GM19328 (cell line): ENCODE measurements at regions not wholly inside any gene's neighbourhood (a gene's known extent, or its start where the extent isn't known, plus 50 kb on each side); places are given as distances from the start of the nearest gene placed in this dataset.
A peak's percentile ranks its signal among the peaks of the same experiment; 100 is the strongest.

Experiments used
- ATAC-seq: cut with Tn5 transposase; IDR thresholded peaks from one replicate; pipeline ENCODE4 v1.9.1; 2021; ENCODE audit warnings: mild to moderate bottlenecking, moderate library complexity; ENCODE audit not compliant: unreplicated experiment

DNA sequence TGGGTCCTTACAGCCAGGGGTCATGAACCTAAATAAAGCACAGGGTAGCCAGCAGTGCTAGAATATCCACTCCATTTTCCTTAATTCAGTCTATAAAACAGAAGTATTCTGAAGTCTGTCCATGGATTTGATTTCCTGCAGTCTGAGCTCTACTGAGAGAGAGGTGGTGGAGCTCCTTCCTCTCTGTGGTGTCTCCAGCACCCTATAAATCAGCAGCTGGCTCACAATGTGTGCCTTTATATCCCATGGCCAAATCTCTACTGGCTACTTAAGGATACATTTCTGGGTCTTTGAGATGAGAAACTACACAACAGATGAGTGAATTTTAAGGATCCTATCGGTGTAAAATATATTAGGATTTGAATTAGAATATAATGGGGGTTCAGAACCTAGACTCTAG, 339.9 kb upstream of the RBMS3 start:
- ATAC-seq, result peak; percentile 12

DNA sequence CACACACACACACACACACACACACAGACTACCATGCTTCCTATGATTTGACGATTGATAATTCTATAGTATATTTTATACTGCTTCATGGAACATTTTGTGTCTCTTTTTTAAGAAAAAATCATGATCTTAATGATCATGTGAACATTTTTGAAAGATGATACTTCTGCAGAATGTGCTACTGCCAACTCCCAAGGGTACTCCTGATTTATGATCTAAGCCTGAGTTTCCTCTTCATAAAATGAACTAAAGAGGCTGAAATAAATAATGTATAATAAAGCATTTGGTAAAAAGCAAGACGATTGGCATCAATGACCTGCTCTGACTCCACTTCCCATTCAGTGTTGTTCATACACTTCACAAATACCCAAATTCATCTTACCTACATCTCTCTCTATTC, 333.8 kb upstream of the RBMS3 start:
- ATAC-seq, result no peak

DNA sequence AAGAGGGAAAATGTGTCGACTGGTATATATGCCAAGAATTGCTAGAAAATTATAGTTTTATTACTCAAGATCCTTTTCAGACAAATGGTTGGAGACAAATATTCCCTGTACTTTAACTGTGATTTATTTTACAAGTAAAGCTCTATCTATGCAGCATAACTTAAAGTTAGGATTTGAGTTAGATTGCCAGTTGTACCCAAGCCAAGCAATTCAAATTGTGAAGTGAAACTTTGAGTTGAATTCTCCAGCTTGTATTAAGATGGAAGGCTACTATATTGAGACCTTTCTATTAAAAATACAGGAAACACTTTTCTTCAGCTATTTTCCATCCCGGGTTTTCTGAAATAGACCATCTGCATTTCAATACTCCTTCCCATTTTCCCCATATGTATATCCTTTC, 333.1 kb upstream of the RBMS3 start:
- no peak for ATAC-seq

DNA sequence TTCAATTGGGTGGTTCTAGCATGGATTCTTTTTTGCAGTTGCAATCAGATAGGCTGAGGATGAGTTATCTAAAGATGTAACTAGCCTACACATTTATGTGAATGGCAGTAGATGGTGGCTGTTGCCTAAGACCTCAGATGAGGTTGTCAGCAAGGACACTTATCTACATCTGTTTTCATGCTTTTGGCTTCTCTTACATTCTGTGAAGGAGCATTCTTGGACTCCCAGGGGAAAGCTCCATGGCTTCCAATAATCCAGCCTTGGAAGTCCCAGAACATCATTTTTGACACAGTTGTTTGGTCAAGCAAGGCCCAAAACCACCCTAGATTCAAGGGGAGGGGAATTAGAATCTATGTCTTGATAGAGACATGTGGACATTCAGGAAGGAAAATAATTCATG, 332.2 kb upstream of the RBMS3 start:
- ATAC-seq, result no peak

DNA sequence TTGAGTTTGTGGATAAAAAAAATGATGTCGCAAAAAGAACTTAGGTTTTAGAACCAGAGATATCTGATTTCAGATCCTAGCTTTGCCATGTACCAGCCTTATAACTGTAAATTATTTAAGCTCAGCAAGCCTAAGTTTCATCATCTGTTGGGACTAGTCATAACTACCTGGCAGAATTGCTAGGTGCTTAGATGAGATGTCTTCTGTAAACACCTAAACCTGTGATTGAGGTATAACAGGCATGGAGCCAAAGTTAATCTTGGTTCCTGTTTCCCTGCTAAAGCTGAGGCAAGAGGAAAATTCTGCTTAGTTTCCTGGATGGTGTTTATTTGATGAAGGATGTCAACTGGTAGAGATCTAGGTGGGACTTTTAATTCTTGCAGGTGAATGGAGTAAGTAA, 331.3 kb upstream of the RBMS3 start:
- no peak for ATAC-seq

DNA sequence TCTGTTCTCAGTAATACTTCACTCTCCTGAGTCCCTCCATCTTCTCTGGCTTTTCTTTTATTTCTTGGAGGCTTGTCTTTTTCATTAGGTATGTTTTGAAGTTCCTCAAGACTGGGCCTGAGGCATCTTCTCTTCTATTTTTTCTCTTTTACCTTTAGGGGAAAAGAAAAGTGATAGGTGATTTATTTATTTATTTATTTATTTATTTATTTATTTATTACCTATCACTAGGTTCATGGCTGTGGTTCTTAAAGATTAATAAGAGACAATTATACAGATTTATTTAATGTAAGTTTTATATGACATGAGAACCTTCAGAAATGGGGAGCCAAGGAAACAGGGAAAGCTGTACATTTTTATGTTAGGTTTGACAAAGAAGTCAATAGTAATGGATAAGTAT, 330.3 kb upstream of the RBMS3 start:
- no peak for ATAC-seq

DNA sequence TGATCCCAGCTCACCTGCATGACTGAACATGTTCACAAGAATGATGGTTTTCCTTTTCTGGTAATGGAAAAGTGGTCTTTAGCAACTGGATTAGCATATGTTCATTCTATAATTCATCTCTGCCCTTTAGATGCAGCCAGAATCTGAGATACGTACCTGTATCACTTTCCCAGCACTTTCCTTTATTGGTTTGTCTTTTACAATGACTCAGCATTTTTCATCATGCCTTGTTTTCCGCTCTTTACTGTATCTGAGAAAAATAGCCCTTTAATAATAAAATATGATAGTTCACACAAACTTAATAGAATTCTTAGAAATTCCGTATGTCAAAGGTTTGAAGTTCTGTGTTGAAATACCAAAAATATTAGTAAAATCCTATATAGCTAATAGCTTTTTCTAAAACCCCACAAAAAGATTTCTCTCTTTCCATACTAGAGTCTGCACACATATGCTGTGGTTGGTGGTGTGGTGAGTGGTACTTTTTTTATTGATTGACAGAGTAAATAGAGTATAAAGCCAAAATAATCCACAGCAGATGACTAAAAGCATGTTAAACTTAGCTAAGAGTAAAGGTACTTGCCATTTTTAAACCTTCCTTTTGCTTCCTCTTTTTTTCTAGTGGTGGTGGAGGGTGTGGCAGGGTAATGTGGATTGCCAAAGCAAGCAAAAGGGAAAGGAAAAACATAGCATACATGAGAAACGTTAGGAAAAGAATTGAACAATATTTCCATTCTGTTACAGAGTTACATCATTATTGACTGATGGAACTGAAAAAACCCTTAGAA, 328.9 kb upstream of the RBMS3 start:
- ATAC-seq, result no peak

DNA sequence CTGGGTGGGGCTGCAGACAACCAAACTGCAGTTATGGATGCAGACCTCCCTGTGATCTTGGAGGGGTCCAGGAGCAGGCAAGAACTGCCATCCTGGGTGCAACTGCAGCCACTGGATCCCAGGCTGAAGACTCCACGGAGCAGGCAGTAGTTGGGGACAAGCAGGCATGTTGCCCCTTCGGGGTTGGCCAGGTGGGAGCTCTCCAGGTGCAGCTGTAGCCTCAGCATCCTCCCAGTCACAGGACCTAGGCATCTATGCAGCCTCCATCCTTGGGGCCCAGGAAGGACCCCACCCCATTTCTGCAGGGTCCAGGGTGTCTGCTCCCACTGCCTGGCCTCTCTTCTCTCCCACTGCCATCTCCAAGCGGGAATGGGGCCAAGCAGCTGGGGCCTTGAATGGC, 322.2 kb upstream of the RBMS3 start:
- no peak for ATAC-seq

DNA sequence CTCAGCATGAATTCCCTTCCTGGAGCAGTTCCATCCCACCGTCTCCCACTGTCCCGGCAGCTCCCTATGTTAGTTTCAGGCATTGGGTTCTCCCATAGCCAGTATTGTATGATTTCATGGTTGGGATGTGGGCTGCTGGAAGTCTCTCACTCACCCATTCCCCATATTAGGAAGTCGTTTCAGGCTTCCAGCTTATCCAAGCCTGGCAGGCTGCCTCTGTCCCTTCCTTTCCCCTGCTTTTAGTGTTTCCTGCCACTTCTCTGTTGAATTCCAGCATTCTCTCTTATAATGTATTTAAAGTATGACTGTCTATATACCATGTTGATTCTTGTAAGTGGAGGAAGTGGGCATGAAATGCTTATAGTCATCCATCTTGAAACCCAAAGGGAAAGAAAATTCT, 309.7 kb upstream of the RBMS3 start:
- ATAC-seq, result no peak

DNA sequence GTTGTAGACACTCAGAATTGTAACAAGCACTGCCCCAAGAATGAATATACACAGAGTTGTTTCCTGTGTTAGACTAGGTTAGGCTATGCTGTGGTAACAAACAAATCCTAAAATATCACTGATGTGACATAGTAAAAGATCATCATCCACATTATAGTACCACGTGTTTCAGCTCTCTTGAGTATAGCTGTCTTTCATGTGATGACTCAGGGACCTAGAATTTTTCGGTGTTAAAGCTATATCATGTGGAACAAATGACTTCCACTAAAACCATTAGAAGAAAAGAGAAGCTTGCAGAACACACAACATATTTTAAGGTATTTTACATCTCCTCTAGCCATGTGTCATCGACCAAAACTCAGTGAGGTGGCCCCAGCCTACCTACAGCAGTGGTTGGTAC, 307.9 kb upstream of the RBMS3 start:
- peak; percentile 76 for ATAC-seq

DNA sequence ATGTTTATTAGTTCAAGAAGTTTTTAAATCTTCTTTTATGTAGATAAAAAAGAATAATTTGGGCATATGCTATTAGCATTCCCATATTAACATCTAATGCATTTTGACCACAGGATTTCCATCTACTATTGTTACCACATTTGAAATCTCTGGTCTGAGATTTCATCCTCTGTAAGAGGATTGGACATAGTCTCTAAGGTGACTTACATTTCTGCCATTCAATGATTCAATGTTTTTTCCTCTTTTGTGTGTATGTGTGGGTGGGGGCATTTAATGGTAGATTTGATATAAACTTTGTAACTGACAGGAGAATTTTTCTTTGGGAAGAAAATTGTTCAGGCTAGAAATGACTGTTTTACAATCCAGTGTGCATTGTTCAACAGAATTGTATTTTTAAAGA, 307.3 kb upstream of the RBMS3 start:
- ATAC-seq, result no peak

DNA sequence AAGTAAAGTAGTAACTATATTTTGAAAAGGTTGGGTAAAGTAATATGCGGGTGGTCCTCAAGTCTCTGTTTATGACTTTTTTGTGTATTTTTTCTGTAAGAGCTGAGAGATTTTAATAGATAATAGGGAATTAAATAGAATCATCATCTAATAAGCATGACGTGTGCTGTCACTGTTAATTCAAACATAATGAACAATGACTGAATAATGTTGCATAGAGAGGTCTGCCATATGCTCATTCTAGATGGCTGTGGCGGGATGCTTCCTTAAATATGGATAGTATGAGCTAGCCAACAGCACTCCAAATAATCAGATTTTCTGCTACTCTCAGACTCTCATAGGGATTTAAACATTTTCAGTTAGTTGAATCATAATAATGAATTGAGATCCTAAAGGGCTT, 302.8 kb upstream of the RBMS3 start:
- ATAC-seq, result no peak

DNA sequence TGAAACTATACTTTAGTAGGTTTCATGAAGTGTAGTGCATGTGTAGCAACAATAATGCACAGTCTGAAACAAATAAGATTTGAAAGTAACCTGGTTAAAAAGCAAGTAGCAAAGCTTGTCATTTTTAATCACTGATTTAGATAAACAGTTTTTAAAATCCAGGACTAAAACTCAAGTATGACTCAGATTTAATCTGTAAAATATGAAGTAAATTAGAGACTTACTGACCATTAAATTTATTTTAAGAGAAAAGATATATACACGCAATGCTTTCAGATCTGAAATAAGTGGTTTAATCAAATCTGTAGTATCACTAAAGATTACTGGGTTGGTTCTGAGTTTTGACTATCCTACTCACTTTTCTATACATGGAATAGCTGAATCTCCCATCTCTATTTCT, 300.7 kb upstream of the RBMS3 start:
- ATAC-seq, result no peak

DNA sequence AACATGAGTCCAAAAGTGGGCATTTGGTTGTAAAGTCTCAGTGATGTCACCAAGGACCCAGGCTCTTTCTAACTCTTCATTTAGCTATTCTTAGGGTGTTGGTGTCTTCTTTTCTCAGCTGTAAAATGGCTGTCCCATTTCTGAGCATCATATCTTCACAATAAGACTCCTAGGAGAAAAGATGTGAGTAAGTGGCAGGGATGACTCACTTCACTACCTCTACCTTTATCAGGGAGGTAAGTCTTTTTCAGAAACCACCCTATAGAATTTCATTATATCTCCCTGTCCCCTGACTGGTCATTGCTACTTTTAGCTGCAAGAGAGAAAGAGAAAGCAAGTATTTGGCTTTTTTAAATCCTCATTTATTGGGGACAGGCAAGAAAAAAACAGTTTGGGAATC, 300.2 kb upstream of the RBMS3 start:
- no peak for ATAC-seq

DNA sequence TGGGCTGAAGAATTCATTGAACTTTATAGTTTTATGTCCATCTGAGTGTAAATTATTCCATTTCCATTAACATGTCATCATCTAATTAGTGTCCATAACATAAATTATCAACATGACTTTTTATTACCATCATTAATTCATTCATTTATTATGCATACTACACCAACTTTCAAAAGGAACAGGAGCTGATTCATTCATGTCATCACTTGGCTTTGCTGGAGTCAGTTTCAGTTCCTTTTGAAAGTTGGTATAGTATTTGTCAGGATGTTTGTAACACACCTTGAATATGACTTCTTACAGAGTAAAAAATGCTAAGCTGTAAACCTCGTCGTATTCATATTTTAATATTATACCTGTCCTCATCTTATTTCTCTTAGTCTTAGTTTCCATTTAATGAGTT, 298.0 kb upstream of the RBMS3 start:
- ATAC-seq, result peak; percentile 60

DNA sequence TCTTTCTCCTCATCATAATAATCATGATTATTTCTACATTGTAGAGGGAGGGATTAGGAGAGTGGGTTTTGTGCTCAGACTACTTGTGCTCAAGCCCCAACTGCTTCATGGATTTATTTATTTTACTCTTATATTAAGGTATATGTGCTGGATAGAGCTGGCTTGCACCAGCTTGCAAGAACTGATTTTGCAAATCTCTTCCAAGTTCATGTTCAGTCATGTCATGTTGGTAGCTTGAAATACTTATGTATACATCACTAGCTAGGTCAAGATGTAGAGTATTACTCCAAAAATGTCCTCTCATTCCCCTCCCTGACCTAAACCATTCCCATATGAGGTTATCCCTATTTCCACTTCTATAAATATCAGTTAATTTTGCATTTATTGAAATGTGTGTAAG, 293.9 kb upstream of the RBMS3 start:
- ATAC-seq, result no peak

DNA sequence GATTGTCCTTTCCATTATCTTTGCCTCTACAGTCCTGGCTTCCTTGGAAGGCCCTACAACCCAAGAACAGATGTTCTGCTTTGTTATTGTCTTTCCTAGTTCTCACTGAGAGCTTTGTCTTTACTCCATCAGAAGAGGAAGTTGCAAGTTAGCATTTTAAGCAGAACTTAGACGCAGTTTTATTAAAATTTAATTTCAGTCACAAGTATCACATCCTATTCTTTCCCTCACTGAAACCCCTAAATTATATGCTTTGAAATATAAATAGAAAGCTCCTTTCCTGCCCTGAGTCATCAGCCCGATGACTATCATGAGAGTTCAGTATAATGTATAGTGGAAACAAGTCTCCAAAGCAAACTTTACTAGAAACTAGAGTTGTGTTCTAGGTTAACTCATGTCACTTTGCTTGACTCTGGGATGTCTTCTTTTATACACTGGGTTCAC, 291.2 kb upstream of the RBMS3 start:
- peak; percentile 86 for ATAC-seq

DNA sequence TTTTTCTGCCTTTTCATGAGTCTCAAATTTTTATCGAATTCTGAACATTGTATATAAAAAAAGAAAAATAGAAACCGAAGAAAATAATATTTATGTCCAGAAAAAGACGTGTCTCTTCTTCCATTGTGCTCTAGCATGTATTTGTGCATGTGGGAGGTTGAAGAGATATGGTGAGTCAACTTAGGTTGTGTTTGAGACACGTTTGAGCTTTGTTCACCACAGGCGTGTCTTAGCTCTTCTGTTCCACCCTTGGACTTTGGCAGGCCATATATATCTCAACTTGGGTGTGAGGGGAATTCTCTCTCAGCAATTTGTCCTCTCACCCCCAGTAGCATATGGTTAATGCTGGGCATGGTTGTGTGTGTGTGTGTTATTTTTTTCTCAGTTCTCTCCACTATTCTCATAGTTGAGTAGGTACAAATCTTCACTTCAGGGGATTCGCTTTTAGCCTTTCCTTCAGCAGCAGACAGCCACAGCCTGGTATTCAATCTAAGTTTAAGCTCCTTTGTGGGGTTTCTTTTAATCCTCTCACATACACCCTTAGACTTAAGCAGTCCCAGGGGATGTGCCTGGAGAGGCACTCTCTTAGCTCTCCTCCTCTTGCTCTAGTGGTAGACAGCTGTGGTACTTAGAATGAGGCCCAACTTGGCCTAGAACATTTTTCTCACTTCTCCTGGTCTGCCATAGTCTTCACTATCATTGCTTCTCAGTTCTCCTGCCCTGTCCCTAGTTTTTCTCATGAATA, 286.5 kb upstream of the RBMS3 start:
- ATAC-seq, result no peak

DNA sequence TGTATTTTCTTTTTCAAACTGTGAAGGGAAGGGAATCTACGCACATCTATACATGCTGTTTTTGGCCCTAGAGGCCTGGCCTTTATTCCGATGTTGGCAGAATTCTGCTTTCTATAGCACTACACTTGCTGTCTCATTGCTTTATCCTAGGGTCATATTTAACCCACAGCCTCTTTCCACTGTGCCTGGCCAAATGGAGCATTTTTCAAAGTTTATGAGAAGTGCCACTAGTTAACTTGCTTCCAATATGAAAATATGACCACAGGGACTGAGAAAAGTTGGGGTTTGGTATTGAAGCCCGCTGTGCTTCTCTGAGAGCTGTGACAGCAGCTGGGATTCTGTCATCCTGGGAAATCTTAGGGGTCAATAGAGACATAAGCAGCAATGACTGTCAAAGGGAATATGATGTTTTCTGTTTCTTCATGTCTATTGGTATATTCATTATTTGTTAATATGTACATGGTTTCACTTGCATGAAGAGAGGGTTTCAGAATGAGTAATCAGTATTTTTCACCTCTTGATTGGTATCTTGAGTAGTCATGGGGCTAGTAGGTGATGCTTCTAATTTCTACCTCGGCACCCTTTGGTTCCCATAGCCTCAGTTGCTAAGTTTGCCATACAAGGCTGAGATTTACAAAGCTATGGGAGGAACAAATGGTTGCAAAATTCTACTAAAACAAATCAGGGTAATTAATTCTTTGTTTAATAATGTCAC, 275.8 kb upstream of the RBMS3 start:
- ATAC-seq, result peak; percentile 99

DNA sequence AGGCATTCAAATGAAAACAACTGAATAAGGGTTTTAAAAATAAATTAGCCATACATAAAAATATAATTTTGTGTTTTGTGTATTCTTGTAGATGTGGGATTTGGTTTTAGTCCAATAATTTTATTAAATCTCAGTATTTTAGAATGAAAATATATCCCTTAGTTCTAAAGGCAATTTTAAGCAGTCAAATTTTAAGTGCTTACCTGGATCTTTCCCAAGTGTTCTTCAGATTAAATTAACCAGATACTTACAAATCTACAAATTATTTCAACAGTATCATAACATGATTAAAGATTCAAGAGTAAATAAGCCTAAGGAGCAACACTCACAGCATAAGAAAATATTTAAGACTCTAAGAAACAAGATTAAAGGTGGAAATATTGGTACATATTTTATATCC, 275.0 kb upstream of the RBMS3 start:
- ATAC-seq, result no peak

DNA sequence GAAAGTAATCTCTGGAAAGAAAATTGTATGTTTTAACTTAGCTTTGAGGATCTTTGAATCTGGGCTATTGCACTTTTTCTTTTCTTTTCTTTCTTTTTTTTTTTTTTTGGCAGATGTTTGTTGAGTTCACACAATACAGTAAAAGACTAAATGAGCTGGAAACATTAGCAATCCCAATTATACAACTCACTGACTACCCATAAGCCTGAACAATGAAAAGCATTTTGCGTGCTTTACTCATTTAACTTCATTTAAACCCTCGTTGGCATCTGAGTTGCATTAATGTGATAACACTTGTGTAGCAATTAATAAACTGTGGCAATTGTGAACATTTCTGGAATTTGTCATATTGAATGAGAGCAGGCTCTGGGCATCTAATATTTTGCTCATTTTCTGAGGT, 269.4 kb upstream of the RBMS3 start:
- ATAC-seq, result no peak

DNA sequence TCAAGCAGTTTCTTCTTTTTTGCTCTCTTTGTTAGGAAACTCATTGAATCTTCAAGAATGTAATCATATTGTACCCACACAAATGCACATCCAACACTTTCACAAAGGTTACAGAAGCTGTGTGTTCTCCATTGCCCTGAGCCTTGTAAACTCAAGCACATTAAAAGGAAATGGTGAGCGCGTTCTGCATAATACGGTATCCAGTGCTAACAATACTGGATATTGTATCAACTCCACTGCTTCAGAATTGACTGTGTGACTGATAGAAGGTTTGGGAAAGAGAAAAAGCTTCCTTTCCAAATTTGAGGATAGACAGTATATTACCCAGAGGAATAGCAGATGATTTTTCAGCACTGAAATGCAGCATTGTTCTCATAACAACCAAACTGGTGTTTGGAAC, 268.9 kb upstream of the RBMS3 start:
- ATAC-seq, result no peak
